ENCODE measurements at regions not wholly inside any gene's neighbourhood (a gene's known extent, or its start where the extent isn't known, plus 50 kb on each side); places are given as distances from the start of the nearest gene placed in this dataset.
"Not testable (repeated sequence)": the region's sequence is repeated elsewhere in the genome, so short reads cannot be mapped to it uniquely, and the experiment has no call there.

DNA sequence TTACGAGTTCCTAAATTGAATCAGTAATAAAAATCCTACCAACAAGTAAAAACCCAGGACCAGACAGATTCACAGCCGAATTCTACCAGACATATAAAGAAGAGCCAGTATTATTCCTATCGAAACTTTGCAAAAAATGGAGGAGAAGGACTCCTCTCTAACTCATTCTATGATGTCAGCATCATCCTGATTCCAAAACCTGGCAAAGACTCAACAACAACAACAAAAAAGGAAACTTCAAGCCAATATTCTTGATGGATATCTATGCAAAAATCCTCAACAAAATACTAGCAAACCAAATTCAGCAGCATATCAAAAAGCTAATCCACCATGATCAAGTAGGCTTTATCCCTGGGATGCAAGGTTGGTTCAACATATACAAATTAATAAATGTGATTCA lies 84.6 kb upstream of the ADRB2 start:
- DNase-seq (ENCODE audit: low spot score): not testable (repeated sequence)

DNA sequence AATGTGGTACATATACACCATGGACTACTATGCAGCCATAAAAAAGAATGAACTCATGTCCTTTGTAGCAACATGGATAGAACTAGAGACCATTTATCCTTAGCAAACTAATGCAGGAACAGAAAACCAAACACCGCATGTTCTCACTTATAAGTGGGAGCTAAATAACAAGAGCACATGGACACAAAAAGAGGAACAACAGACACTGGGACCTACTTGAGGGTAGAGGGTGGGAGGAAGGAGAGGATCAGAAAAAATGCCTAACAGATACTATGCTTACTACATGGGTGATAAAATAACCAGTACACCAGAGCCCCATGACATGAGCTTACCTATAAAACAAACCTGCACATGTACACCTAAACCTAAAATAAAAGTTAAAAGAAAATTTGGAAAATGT lies 82.0 kb upstream of the ADRB2 start:
- DNase-seq (ENCODE audit: low spot score): not testable (repeated sequence)

DNA sequence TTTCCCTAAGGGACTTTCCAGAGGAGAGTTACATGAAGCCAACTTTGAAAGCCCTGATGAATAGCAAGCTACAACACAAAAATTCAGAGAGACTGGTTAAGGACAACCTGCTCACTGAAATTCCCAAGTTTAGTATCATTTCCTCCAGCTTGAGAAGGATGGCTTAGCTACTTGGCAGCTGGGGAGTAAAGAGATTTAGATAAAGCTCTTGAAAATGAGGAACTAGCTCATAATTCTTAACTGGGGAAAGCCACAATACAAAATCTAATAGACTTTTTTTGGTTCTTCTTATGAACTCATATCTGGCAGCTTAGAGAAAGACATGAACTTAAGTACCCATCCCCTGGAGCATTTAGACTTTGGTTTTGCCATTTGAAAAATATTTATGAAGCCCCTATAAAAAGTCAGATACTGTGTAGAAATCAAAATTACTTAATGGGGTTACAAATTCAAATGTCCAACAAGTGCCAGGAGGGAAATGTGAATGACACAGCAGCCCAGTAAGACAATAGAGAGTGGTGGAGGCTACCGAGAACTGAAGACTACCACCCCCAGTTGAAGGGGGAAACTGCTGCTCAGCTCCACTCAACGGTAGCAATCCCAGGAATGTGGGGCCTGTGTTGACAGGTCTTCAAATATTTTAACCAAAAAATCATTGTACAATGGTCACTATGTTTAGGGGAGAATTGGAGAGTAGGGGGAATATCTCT lies 79.4 kb upstream of the ADRB2 start:
- DNase-seq (ENCODE audit: low spot score): no peak

DNA sequence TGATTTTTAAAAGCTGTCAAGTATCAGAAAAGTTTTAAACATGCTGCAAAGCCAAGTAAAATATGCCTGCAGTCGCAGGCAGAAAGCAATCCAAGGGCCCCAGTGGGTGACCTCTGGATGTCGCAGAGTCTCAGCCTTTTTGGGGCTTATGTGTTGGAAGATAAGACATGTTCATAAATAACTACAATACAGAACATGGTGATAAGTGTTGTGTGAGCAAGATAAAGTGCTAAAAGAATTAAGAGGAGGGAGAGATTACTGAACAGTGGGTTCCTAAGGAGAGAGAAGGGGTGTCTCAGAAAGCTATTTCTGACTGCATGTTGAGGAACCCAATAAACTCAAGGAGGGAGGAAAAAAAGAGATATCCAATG lies 78.9 kb upstream of the ADRB2 start:
- DNase-seq (ENCODE audit: low spot score): no peak

DNA sequence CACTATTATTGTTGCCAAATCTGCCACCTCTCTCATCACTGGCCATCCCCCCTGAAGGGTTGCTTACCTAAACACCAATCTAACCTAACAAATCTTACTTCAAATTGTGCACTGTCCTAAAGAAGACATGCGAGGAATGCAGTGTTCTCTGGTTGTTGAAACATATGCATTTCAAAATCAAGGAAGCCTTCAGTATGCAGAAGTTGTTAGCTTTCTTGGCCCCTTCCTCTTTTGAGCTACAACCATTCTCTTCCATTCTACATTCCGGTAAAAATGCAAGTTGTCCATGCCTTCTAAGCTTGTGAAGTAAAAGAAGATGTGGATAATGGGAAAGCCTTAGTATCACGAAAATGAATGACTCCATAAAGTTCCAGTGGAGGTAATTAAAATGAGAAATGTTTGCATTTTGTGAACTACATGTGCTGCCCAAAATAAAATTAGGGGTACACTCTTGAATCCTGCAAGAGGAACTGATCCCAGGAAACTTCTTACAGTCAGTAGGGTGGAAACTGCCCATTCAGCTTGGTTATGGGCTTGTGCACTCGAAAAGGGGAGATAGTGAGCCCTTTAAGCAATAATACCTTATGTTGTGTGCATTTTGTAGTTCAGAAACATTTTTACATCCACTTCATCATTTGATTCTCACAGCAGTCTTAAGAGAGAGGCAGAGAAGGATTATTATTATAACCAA lies 77.6 kb upstream of the ADRB2 start:
- no peak for DNase-seq (ENCODE audit: low spot score)

DNA sequence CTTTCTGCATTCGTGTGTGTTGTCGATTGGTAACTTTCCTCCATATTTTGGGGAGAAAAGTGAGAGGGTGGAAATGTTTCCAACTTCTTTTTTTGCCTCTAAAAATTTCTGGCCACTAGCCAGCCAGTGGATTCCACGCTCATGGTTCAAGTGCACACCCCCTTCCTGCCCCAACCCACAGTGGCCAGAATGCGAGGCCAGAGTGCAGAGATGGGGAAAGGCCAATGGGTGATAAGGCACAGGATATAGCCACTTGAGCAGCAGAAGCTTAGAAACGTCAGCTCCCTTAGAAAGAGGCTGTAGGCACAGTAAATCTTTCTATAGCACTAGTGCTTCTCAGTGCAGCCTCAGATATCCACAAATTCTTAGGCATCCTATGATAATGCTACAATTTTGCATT lies 75.8 kb upstream of the ADRB2 start:
- no peak for DNase-seq (ENCODE audit: low spot score)

DNA sequence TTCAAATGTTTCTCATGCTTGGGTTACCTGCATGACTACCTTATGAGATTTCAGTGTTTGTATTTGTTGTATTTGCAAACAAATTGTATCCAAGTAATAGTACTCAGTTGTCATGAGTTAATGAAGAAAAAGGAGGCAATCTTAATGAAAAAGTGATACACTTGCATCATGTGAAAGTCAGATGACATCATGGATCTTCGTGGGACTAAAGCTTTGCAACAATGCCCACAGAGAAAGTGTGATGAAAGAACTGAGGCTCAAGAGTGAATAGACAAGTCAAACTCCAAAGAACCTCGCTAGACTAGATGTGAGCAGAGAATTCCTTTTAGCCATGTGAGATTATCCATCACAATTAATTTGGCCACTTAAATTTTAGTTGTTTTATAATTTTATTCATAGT lies 75.4 kb upstream of the ADRB2 start:
- no peak for DNase-seq (ENCODE audit: low spot score)

DNA sequence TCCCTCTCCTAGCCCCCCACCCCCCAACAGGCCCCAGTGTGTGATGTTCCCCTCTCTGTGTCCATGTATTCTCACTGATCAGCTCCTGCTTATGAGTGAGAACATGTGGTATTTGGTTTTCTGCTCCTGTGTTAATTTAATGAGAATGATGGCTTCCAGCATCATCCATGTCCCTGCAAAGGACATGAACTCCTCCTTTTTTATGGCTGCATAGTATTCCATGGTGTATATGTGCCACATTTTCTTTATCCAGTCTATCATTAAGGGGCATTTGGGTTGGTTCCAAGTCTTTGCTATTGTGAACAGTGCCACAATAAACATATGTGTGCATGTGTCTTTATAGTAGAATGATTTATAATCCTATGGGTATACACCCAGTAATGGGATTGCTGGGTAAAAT lies 74.0 kb upstream of the ADRB2 start:
- not testable (repeated sequence) for DNase-seq (ENCODE audit: low spot score)

DNA sequence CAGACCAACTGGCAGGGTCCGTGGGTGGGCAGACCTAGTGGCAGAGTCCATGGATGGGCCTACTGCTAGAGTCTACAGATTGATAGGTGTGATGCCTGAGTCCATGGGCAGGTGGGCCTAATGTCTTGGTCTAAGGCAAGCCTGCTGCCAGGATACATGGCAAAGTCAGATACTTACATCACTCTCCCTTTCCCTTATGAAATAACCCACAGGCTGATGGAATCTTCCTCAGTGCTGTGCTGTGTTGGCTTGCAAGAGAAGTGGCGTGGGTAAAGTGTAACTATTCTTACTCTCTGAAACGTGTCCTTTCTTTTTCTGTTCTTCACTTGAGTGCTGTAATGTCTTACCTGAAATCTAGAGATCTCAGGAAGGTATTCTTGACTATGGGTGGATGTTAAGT lies 67.3 kb upstream of the ADRB2 start:
- no peak for DNase-seq (ENCODE audit: low spot score)

DNA sequence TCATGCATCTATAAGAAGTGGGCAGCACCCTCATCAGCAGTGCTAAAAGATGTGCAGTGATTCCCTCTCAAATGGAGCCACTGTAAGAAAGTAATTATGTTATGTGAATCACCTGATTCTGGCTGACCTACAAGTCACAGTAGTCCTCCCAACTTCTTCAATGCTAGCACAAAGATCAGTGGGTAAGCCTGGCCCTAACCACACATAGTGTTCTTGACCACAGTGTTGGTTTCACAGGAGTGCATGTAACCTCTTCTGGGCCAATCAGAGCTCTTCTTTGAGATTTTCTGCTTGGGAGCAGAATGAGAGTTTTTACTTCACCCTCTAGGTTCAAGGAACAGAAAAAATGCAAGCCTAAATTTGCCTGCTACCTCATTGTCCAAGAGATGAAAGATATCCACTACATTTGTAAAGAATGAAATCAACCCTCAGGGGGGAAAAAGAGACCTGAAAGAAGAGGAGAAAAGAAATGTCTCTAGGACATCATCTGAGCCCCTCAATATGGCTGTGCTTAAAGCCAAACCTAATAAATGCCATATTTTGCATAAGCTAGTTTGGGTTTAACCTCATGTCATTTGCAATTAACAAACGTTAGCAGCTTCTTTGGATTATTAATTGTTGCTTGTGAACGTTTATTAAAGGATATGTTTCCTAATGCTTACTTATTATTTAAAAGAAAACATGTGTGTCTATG lies 65.3 kb upstream of the ADRB2 start:
- DNase-seq (ENCODE audit: low spot score): no peak

DNA sequence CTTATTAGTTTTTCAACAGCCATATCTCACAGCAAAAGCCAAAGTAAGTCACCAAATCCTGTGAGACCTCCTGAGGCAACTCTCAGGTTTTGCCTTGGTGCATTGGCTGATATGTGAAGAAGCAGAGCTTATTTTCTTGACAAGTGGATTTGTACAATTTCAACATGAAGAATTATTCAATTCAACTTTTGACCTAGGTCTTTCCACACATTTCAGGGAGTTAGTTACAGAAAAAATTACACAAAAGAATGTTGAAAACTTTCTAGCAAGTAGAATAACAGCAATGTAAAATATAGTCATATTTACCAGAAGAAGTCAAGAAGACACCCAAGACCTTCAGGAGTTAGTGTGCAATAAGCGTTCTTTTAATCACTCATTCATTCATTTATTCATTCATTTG lies 62.4 kb upstream of the ADRB2 start:
- no peak for DNase-seq (ENCODE audit: low spot score)

DNA sequence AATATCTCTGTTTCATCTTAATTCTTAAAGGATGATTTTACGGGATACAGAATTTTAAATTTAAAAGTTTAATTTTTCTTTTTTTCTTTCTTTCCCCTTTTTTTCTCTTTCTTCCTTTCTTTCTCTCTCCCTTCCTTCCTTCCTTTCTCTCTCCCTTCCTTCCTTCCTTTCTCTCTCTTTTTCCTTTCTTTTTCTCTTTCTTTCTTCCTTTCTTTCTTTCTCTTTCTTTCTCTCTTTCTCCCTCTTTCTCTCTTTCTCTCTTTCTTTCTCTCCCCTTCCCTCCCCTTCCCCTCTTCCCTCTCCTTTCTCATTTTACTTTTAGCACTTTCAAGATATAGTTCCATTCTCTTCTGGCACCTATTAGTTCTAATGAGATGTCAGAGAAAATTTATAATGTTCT lies 61.4 kb upstream of the ADRB2 start:
- DNase-seq (ENCODE audit: low spot score): no peak

DNA sequence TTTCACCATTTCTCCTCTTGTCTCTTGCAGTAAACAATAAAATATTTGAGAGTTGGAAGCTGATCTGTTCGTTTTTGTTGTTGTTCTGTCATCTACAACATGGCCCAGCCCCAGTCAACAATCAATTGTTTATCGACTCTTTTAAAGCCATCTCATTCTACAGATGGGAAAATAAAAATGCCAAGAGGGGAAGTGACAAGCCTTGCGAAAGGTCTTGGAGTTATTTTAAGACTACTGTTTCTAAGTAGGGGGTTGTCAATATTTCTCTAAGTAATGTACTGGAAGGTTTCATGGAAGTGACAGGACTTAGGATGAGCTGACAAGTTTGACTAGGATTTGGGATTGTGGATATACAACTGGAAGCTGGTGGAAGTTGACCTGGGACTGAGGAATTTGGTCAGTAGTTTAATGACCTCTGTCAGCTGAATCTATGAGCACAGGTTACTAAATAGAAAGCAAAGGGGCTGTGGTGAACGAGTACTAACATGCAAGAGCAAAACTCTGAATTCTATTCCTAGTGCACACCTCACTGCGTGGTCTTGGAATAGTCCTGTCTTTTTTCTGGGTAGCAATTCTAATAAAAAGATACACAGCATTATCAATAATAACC lies 57.5 kb upstream of the ADRB2 start:
- no peak for DNase-seq (ENCODE audit: low spot score)

DNA sequence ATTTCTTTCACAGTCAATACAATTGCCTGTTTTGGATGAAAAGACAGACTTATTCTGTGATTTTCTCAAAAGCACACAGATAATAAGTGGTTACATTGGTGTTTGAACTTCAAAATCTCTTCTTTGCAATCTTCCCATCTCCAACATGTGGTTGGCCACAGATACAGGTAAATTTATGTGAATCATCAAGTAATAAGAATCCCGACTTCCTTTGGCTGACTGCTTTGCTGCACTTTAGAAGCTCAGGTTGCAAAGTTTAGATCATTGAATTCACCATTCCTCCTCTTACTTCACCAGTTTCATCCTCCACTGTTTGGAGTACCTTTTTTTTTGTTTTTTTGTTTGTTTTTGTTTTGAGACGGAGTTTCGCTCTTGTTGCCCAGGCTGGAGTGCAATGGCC lies 56.5 kb upstream of the ADRB2 start:
- no peak for DNase-seq (ENCODE audit: low spot score)

DNA sequence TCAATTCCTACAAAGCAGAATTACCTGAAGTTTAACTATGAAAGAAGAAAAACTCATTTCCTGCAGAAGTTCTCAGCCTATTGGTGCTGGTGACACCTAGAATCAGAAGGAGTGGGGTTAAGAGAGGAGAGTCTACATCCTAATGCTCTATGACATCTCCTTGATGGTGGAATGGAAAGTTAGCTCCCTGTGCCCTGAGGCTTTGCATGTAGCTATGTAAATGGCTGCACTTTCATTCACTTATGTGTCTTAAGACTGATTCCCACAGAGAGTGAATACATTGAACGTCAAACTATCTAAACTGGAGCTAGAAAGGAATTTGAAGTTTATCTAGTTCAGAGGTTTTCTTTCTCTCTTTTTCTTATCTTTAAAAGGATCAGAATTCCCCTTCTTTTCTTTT lies 52.1 kb upstream of the ADRB2 start:
- no peak for DNase-seq (ENCODE audit: low spot score)

DNA sequence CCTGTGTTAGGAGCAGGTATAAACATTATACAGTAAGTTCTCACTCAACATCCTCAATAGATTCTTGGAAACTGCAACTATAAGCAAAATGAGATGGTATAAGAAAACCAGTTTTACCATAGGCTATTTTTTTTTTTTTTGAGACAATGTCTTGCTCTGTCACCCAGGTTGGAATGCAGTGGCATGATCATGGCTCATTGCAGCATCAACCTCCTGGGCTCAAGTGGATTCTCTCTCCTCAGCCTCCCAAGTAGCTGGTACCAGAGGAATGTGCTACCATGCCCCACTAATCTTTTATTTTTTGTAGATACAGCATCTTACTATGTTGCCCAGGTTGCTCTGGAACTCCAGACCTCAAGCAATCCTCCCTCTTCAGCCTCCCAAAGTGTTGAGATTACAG lies 50.1 kb upstream of the ADRB2 start:
- no peak for DNase-seq (ENCODE audit: low spot score)
